PC-3 (cell line): ENCODE measurements at regions not wholly inside any gene's neighbourhood (a gene's known extent, or its start where the extent isn't known, plus 50 kb on each side); places are given as distances from the start of the nearest gene placed in this dataset.

Experiments used
- EZH2 ChIP-seq: fragments of 300-600 bp; sonication (generic); IDR thresholded peaks from one replicate; pipeline ENCODE4 v1.6.1; 2017; ENCODE audit warnings: antibody characterized with exemption, mild to moderate bottlenecking, low read length; ENCODE audit not compliant: unreplicated experiment
- EZH2phosphoT487 ChIP-seq: fragments of 300-600 bp; sonication (generic); IDR thresholded peaks from 2 replicates; pipeline ENCODE4 v1.6.1; 2018; ENCODE audit warnings: mild to moderate bottlenecking, antibody characterized with exemption, low read length, borderline replicate concordance
- TF ChIP-seq, protein P1 (sequence below): fragments of 300-600 bp; sonication (generic); conservative IDR thresholded peaks from 2 replicates; pipeline ENCODE4 v1.5.1; 2017; ENCODE audit warnings: antibody characterized with exemption, low read depth, mild to moderate bottlenecking, low read length

DNA sequence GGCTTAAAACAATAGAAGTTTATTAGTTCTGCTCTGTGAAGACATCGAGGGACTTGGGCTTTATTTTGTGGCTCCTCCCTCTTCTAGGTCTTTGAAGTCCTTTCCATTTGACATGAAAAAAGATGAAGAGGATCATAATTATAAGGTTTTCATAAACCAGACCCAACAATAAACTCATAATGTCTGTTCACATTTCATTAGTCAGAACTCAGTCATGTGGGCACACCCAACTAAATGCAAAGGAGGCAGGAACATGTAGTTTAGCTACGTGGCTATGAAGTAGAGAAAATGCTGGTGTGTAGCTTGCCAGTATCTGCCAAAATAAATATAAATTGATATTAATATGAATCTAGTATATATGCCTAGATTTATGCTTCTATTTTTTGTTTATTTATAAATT, 393.9 kb upstream of the C9orf72 start:
- TF ChIP-seq, protein P1, sequence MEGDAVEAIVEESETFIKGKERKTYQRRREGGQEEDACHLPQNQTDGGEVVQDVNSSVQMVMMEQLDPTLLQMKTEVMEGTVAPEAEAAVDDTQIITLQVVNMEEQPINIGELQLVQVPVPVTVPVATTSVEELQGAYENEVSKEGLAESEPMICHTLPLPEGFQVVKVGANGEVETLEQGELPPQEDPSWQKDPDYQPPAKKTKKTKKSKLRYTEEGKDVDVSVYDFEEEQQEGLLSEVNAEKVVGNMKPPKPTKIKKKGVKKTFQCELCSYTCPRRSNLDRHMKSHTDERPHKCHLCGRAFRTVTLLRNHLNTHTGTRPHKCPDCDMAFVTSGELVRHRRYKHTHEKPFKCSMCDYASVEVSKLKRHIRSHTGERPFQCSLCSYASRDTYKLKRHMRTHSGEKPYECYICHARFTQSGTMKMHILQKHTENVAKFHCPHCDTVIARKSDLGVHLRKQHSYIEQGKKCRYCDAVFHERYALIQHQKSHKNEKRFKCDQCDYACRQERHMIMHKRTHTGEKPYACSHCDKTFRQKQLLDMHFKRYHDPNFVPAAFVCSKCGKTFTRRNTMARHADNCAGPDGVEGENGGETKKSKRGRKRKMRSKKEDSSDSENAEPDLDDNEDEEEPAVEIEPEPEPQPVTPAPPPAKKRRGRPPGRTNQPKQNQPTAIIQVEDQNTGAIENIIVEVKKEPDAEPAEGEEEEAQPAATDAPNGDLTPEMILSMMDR, result no peak
- TF ChIP-seq EZH2 (no peak), EZH2phosphoT487 (no peak)
